H1 (cell line): ENCODE measurements at regions not wholly inside any gene's neighbourhood (a gene's known extent, or its start where the extent isn't known, plus 50 kb on each side); places are given as distances from the start of the nearest gene placed in this dataset.
"Not testable (repeated sequence)": the region's sequence is repeated elsewhere in the genome, so short reads cannot be mapped to it uniquely, and the experiment has no call there.

Experiments
- CTCF ChIA-PET: fragments of 300-600 bp; sonication (Branson Sonifier 250); formaldehyde crosslinking; loops from one replicate; lab custom pipeline; 2021; ENCODE audit not compliant: partially characterized antibody; lab: Charles Lee
- POLR2A ChIA-PET: fragments of 300-600 bp; sonication (Branson Sonifier 250); formaldehyde crosslinking; loops from one replicate; lab custom pipeline; 2021; ENCODE audit warnings: inconsistent platforms; ENCODE audit not compliant: partially characterized antibody; lab: Charles Lee
- DNase-seq, 2 experiments: peaks; one replicate each; pipeline versions ENCODE4 v3.0.0 to v3.0.0-alpha.2; 2010 to 2022; ENCODE audit warnings: low spot score in 2 of 2, low read depth in 1 of 2, mixed read lengths in 1 of 2
- FAIRE-seq: peaks from 2 replicates; lab custom pipeline; 2011; peaks lifted over from hg19 to GRCh38; lab: Jason Lieb, UNC
- H2AFZ ChIP-seq: 2 replicates; pipeline ENCODE4 v1.8.1; 2012; ENCODE audit warnings: low read length, inconsistent platforms
- H2AK5ac ChIP-seq: 2 replicates; pipeline ENCODE4 v1.6.1; 2013; ENCODE audit warnings: low read depth, low read length
- H2BK120ac ChIP-seq: replicated peaks from 2 replicates; pipeline ENCODE3; 2013; ENCODE audit warnings: low read depth, low read length, inconsistent platforms
- H2BK12ac ChIP-seq: 2 replicates; pipeline ENCODE4 v1.6.1; 2013; ENCODE audit warnings: low read depth, low read length
- H2BK15ac ChIP-seq: 2 replicates; pipeline ENCODE4 v1.6.1; 2013; ENCODE audit warnings: low read length
- H2BK20ac ChIP-seq: 2 replicates; pipeline ENCODE4 v1.6.1; 2013; ENCODE audit warnings: low read length
- H2BK5ac ChIP-seq: 2 replicates; pipeline ENCODE4 v1.6.1; 2013; ENCODE audit warnings: low read depth, low read length
- H3K14ac ChIP-seq: 2 replicates; pipeline ENCODE4 v1.6.1; 2013; ENCODE audit warnings: inconsistent platforms; ENCODE audit not compliant: insufficient read length
- H3K18ac ChIP-seq: 2 replicates; pipeline ENCODE4 v1.6.1; 2013; ENCODE audit warnings: low read length; ENCODE audit errors: extremely low read depth
- H3K23ac ChIP-seq: 2 replicates; pipeline ENCODE4 v1.6.1; 2013; ENCODE audit warnings: inconsistent platforms; ENCODE audit not compliant: insufficient read length
- H3K23me2 ChIP-seq: 2 replicates; pipeline ENCODE4 v1.6.1; 2013; ENCODE audit warnings: low read depth, low read length
- H3K27ac ChIP-seq: 2 replicates; pipeline ENCODE4 v1.6.1; 2011; ENCODE audit warnings: low read depth, low read length, inconsistent platforms
- H3K27me3 ChIP-seq, 4 experiments: replicated peaks in 1 of 4; 1 replicate in 1 of 4; 2 replicates in 3 of 4; pipeline versions ENCODE4 v1.6.1 to v1.8.1; 2011 to 2013; ENCODE audit warnings: low read length in 3 of 4, mild to moderate bottlenecking in 3 of 4, inconsistent platforms in 2 of 4, mixed read lengths in 2 of 4, moderate library complexity in 1 of 4; ENCODE audit not compliant: control insufficient read depth in 3 of 4, insufficient read depth in 3 of 4; ENCODE audit errors: extremely low read depth in 1 of 4
- H3K36me3 ChIP-seq, 4 experiments: 2 replicates each; pipeline versions ENCODE4 v1.6.1 to v1.8.1; 2011 to 2013; ENCODE audit warnings: mild to moderate bottlenecking in 4 of 4, low read length in 3 of 4, moderate library complexity in 2 of 4, control low read depth in 1 of 4, inconsistent platforms in 1 of 4; ENCODE audit not compliant: insufficient read depth in 4 of 4, control insufficient read depth in 2 of 4
- H3K4ac ChIP-seq: replicated peaks from 2 replicates; pipeline ENCODE3; 2013; ENCODE audit warnings: low read length, low read depth, mixed read lengths, inconsistent platforms; ENCODE audit not compliant: insufficient read length
- H3K4me1 ChIP-seq, 4 experiments: replicated peaks in 1 of 4; 1 replicate in 1 of 4; 2 replicates in 3 of 4; pipeline versions ENCODE4 v1.6.1 to v1.8.1; 2011 to 2013; ENCODE audit warnings: low read length in 3 of 4, inconsistent platforms in 2 of 4, mixed read lengths in 1 of 4; ENCODE audit not compliant: insufficient read depth in 4 of 4, control insufficient read depth in 3 of 4
- H3K4me2 ChIP-seq, 2 experiments: 2 replicates each; pipeline versions ENCODE4 v1.6.1 to v1.8.1; 2011 to 2013; ENCODE audit warnings: low read depth in 2 of 2, low read length in 2 of 2, control low read depth in 1 of 2, inconsistent platforms in 1 of 2, mild to moderate bottlenecking in 1 of 2; ENCODE audit not compliant: insufficient read depth in 1 of 2
- H3K4me3 ChIP-seq, 4 experiments: fragments of 200-600, 300-600 bp in 1 of 4; sonication (generic), shearing (Covaris generic), sonication (Bioruptor Twin) in 1 of 4; 2 replicates each; pipeline versions ENCODE4 v1.5.1 to v1.8.1; 2011 to 2016; ENCODE audit warnings: low read length in 4 of 4, low read depth in 3 of 4, control low read depth in 2 of 4, inconsistent platforms in 2 of 4, mild to moderate bottlenecking in 2 of 4, mixed read lengths in 1 of 4, moderate library complexity in 1 of 4; ENCODE audit not compliant: insufficient read depth in 2 of 4; ENCODE audit errors: extremely low read depth in 1 of 4
- H3K56ac ChIP-seq: replicated peaks from 2 replicates; pipeline ENCODE3; 2013; ENCODE audit warnings: low read depth, mild to moderate bottlenecking, mixed read lengths, low read length, inconsistent platforms; ENCODE audit not compliant: insufficient read length
- H3K79me1 ChIP-seq: 2 replicates; pipeline ENCODE4 v1.6.1; 2013; ENCODE audit warnings: low read depth, low read length, control low read depth
- H3K79me2 ChIP-seq, 2 experiments: 2 replicates each; pipeline versions ENCODE4 v1.6.1 to v1.8.1; 2012 to 2013; ENCODE audit warnings: low read length in 2 of 2, mild to moderate bottlenecking in 2 of 2, inconsistent platforms in 1 of 2; ENCODE audit not compliant: insufficient read depth in 2 of 2, control insufficient read depth in 1 of 2
- H3K9ac ChIP-seq, 4 experiments: replicated peaks in 1 of 4; 1 replicate in 1 of 4; 2 replicates in 3 of 4; pipeline versions ENCODE4 v1.6.1 to v1.8.1; 2011 to 2013; ENCODE audit warnings: low read depth in 3 of 4, low read length in 3 of 4, control low read depth in 2 of 4, mild to moderate bottlenecking in 2 of 4, moderate library complexity in 2 of 4, inconsistent platforms in 1 of 4; ENCODE audit errors: extremely low read depth in 1 of 4
- H3K9me3 ChIP-seq, 2 experiments: 2 replicates each; pipeline versions ENCODE4 v1.6.1 to v1.8.1; 2012 to 2013; ENCODE audit warnings: mild to moderate bottlenecking in 2 of 2, moderate library complexity in 2 of 2, control low read depth in 1 of 2, inconsistent platforms in 1 of 2, low read depth in 1 of 2, low read length in 1 of 2, mixed read lengths in 1 of 2; ENCODE audit not compliant: insufficient read depth in 2 of 2
- H4K20me1 ChIP-seq, 2 experiments: replicated peaks in 1 of 2; 2 replicates each; pipeline versions ENCODE3 to v1.8.1; 2011 to 2013; ENCODE audit warnings: inconsistent platforms in 2 of 2, low read length in 2 of 2, mild to moderate bottlenecking in 1 of 2; ENCODE audit not compliant: insufficient read depth in 2 of 2, control insufficient read depth in 1 of 2
- H4K5ac ChIP-seq: 2 replicates; pipeline ENCODE4 v1.6.1; 2013; ENCODE audit warnings: low read length, low read depth, mixed read lengths, inconsistent platforms; ENCODE audit not compliant: insufficient read length
- H4K8ac ChIP-seq: 2 replicates; pipeline ENCODE4 v1.8.0; 2013; ENCODE audit warnings: mild to moderate bottlenecking, moderate library complexity, low read length, inconsistent platforms; ENCODE audit not compliant: insufficient read depth; ENCODE audit errors: extremely low read depth
- H4K91ac ChIP-seq: replicated peaks from 2 replicates; pipeline ENCODE3; 2013; ENCODE audit warnings: low read length, mixed read lengths, inconsistent platforms; ENCODE audit not compliant: insufficient read length
- WGBS, 2 experiments: shearing (Covaris generic) in 1 of 2; methylation state at CpG; one replicate each; pipeline versions ENCODE4 v1.1.6 to v1.1.7; 2013 to 2015; ENCODE audit warnings: low lambda C conversion rate in 2 of 2, mixed read lengths in 2 of 2, inconsistent platforms in 1 of 2, low coverage in 1 of 2, missing lambda C conversion rate in 1 of 2; ENCODE audit not compliant: insufficient replicate concordance in 2 of 2, insufficient coverage in 1 of 2, insufficient read length in 1 of 2; ENCODE audit errors: extremely low coverage in 1 of 2, missing lambda C conversion rate in 1 of 2; 5-methylcytosine and 5-hydroxymethylcytosine counted together

DNA sequence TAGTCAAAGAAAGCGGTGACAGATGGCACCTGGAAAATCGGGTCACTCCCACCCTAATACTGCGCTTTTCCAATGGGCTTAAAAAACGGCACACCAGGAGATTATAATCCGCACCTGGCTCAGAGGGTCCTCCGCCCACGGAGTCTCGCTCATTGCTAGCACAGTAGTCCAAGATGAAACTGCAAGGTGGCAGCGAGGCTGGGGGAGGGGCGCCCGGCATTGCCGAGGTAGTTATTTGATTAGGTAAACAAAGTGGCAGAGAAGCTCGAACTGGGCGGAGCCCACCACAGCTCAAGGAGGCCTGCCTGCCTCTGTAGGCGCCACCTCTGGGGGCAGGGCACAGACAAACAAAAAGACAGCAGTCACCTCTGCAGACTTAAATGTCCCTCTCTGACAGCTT is 521.1 kb downstream of the ETNK1 start:
- H3K18ac ChIP-seq, H2BK5ac ChIP-seq, H3K79me1 ChIP-seq, H4K20me1 ChIP-seq, H4K91ac ChIP-seq, POLR2A ChIA-PET, H3K4me3 ChIP-seq, H3K4me1 ChIP-seq, H3K79me2 ChIP-seq, H3K36me3 ChIP-seq, H2BK20ac ChIP-seq, H2BK12ac ChIP-seq, H3K27me3 ChIP-seq, H3K4me2 ChIP-seq, H2BK120ac ChIP-seq, H4K5ac ChIP-seq, H3K27ac ChIP-seq, CTCF ChIA-PET, FAIRE-seq, H3K23ac ChIP-seq, H4K8ac ChIP-seq, H2AFZ ChIP-seq, H3K4ac ChIP-seq, DNase-seq, H2AK5ac ChIP-seq, H3K9ac ChIP-seq, H2BK15ac ChIP-seq, H3K14ac ChIP-seq, H3K23me2 ChIP-seq, H3K56ac ChIP-seq: not testable (repeated sequence)
- WGBS, 2 experiments, result 92% methylated on average over 14 of the region's 15 CpGs; no CpG with 5 or more reads in 1 of the 2 experiments
- H3K9me3 ChIP-seq, result peaks cover 14 to 22% of the 10 kb centered on the region in 2 experiments; a peak in 3 of 4 replicates
